HG02678 (cell line): ENCODE measurements at regions not wholly inside any gene's neighbourhood (a gene's known extent, or its start where the extent isn't known, plus 50 kb on each side); places are given as distances from the start of the nearest gene placed in this dataset.

Experiments
- ATAC-seq: cut with Tn5 transposase; IDR thresholded peaks from one replicate; pipeline ENCODE4 v1.9.1; 2021; ENCODE audit warnings: mild to moderate bottlenecking, moderate library complexity; ENCODE audit not compliant: unreplicated experiment

DNA sequence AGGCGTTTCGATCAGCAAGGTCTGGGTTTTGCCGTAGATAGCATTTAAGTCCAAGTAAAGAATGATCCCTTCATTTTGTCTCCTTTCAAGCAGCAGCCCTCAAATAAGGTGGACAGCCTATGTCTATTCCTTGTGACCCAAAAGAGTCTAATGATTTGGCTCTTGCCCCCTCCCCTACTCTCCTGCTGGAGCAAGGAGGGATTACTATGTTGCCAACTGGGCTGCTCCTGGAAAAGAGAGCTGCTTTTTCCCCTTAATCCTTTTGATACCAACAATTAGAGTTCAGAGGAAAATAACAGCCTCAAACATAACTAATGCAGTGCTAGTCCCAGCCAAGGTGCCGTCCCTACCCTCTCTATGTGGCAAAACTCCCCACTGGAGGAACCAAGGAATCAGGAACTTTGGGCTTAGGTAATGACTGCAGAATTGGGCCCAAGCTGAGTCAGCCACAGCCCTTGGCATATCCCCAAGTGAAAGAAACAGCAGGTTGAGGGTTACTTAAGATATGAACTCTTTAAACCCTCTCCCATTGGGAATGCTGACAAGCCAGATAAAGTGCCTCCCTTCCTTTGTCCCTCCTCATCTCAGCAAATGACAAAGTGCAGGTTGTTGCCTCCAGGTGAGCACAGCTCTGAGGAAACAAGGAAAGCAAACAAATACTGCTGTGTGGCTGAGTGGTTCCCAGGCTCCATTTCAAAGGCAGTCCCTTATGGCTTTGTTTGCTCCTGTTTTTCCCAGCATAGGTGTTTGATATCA is 643.7 kb downstream of the INHBA start:
- no peak for ATAC-seq

DNA sequence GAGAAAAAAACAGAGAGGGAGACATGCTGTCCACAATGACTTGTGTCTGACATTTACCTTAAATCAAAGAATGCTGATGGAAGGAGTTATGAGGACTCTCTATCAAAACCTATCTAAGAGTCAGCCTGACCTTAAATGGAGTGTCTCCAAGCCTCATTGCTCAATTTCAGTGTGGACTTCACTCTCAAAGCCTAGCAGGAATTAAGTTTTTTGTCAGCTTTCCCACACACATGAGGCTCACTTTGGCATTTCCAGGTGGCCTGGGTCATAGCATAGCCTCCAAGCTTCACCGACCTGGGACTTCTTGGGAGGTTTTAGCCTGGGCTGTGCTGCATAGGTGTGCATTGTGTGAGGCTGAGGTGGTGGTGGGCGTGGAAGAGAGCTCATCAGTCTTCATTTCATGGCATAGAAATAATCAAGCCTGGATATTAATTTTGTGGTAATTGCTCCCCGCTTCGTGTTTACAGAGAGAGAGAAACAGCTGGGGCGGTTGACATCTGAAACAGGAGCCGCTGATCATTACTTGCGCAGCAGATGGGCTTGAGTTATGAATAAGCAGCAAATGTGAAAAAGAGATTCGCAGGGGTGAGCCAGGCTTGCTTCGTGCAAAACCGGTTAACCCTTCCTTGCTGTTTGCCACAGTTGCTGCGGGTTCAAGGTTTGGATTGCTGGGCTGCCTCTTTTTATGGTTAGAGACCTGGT is 647.8 kb downstream of the INHBA start:
- ATAC-seq = no peak

DNA sequence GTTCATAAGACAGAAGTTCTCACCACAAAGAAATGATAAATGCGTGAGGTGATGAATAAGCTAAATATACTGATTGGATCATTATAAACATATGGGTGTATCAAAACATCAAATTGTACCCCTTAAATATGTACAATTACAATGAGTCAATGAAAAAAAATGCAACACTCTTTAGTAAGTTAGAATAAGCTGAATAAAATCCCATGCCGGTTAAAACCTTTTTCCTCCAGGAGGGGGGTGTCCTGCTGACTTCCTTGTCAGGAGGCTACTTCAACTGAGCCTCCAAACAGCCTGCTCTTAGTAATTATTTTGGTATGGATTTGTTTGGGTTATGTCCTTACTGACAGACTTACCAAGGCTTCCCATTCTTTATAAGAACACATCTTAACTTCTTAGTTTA is 649.1 kb downstream of the INHBA start:
- no peak for ATAC-seq

DNA sequence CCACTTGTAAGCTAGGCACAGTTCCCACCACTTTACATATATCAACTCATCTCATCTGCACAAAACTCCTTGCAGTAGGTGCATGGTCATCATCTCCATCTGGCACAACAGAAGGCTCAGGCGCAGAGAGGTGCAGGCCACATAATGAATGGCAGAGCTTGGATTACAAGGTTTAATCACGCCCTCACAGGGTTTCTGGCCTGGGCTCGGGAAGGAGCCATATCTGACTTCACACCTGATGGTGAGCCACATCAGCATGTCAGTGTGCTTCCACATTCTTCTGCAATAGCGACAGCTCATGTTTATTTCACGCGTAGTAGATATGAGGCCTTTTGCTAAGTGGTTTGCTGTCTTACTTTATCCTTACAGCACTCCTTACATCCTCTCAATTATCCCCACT is 650.2 kb downstream of the INHBA start:
- ATAC-seq = no peak

DNA sequence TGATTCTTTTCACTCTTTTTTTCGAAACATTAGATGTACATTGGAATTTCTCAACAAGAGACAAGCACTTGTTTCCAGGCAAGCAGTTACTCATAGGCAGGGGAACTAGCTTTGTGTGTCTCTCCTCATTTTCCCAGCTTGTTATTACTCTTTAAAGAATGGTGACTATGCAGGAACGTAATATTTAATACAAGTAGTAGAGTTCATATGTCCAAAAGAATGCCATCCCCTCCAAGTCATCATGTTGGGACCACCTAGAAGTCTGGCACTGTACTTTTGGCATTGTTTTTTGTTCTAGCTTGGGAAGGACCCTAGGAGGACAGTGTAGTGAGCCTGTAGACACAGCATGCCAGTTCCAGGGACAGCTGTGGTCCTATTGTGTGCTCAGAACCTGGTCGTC is 650.7 kb downstream of the INHBA start:
- no peak for ATAC-seq

DNA sequence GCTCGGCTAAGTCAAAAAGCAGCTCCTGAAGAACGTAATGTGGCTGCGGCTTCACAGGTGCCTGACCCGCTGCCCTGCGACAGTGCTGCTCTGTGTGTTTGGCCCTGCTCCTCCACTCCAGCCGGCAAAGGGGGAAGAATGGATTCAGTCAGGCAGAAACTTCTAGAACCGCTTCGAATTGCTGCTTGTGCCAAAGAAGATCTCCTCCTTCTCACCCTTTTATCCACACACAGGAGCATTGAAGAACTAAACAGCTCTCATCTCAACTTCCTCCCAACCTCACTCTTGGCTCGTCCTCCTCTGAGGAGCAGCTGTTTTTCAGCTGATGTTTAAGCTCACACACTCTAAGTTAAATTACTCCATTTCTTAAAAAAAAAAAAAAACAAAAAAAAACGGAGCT is 651.4 kb downstream of the INHBA start:
- ATAC-seq = no peak

DNA sequence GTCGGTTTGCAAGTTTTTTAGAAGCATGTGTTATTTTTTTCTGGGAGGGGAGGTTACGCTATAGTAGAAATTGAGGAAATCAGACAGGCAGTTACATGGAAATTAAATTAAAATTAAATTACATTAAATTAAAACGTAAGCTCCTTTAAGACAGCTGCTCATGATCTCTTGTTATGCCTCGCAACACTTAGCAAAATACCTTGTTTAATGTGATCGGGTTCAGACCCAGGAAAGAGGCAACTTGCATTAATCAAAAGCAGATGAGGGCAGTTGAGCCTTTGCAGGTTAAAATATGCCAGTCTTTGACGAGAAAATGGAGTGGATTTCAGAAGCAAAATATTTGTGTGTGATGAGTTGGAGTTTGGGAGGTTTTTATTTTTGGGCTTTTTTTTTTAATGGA is 651.8 kb downstream of the INHBA start:
- no peak for ATAC-seq

DNA sequence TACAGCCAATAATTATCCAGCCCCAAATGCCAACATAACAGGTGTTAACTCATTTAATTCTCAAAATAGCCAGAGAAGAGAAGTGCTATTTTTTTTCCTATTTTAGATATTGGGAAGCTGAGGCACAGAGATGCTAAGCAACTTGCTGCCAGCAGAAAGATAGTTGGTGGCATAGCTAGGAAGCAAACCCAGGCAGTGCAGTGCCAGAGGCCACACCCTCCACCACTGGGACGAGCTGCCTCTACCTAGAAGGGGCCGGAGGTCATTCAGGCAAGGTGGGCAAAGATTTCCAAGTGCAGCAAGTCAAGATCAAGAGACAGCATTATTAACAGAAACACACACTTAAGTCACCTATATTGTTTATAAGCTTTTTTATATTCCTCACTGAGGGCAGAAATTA is 654.1 kb downstream of the INHBA start:
- ATAC-seq = no peak

DNA sequence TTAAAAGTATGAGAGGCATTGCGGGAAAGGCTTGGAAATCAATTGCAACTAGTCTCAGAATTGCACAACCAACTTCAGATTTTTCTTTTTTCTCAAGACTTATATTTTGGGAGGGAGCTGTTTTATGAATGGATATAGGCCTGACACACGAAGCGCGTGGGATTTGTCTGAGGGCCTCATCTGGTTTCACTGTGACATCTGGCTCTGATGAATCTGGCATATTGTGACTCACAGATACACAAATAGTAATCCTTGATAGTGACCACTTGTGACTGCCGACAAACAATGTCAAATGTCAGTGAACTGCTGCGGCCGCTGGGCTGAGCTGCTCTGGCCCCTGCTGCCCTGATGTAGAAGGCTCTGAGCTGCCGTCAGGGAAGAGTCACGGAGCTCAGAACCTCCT is 655.1 kb downstream of the INHBA start:
- no peak for ATAC-seq

DNA sequence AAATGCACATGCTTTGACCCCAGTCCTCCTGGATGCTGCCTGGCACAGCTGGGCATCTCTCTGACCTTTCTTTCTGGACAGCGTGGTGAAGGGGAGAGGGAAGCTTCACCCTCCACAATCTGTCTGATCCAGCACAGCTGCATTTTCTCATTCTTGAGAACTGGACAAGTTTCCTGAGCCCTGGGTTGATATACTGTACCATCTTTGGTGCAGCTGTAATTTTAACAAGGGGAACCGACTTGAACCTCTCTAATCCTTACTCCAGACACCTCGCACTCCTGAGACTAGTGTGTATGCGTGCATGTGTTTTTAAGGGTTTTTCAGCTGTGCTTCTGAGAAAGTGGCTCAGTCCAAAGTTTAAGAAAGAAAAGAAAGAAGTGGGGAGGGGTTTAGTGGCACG is 655.7 kb downstream of the INHBA start:
- no peak for ATAC-seq

DNA sequence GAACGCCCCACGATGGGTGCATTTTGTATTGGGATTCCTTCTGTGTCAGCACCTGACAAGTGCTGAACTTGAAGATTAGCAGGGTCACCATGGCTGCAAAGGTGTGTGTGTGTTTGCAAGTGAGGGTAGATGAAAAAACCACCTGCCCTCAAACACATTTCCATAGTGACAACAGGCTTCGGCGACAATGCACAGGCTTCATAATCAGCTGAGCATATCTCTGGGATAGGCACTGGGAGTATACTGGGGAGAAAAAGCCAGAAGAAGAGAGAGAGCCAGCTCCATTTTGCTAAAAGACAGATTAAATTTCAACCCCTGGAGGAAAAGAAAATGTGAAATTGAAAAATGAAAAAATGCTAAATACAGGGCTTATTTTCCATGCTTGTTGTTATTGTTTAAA is 656.1 kb downstream of the INHBA start:
- ATAC-seq = no peak

DNA sequence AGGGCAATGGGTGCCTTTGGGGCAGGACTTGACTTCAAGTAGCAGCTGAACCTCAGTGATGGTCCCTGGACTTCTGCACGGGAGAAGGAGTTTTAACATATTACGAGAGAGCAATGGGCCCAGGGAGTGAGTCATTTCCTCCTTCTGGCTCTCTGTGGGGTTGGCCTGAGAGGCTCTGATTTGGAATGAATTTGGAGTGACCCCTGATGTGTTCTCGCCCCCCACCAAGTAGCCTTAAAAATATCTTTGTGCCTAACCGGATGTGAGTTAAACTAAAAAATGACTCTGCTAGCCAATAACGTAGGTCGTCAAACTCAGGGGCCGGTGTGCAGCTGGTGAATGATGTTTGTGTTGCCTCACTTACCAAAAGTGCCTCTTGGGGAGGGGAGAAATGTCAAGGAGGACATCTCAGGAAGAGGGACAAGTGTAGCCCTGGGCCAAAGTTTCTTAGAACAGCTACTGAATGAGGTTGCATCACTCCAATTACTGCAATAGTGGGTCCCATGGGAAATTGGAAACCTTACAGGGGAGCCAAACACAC is 656.6 kb downstream of the INHBA start:
- ATAC-seq = no peak

DNA sequence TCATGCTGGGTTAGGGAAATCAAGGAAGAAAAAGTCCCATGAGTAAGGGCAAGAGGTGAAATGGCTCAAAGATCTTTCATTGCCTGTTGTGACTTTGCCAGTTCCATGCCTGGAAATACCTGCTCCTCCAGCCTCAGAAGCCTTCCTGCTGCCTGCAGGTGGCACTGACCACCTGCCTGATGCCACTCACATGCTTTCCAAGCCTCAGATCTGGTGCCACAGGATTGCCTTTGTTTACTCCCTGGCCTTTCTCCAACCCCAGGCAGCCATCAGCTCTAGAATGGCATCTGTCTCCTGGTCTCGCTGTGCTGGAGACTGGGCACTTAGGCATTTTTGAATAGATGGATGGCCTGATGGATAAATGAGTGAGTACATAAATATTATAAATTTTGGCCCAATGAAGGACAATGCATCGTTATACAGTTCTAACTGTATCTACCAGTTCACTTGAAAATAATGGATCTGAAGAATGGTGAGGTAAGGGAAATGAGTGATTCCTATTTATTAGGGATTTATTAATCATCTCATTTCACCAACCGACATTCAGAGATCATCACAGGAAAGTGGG is 657.2 kb downstream of the INHBA start:
- ATAC-seq = no peak

DNA sequence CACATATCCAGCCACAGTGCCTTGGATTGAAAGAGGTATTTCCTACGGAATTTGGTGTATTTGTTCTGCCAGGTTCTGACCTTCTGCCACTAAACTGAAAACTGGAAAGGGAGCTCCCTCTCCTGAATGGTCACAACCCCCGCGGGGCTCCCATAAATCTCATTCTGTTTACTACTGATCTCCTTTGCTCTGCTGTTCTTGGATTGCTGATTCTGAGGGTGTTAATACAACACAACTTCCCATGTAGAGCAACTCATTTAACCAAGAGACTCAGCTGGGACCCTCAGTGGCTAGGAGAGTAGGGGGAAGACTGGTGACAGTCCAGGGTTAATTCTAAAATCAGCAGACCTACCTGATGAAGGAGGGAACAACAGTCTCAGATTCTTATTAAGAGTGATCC is 662.9 kb downstream of the INHBA start:
- no peak for ATAC-seq

DNA sequence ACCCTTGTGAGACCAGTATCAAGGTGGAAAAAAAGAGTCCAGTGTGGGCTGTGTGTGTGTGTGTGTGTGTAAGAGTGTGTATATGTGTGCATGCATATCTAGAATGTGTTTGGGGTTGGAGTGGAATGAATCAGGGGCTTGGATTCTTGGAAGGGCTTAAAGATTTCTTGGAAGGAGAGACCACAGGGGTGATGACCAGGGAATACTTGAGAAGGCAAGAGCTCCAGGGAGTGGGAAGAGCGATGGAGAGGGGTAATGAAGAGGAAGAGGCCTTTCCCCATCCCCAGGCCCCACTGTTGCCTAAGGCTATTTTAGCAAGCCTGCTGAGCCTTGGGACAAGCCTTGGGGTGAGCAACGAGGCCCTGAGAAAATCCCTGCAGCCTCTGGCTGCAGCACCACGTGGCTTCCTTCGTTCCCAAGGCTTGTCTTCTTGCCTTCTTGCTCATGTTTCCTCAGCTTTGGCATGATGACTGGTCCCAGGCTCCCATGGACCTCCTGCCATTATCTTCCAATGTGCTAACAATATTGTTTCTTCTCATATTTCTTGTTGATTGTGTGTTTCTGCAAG is 663.4 kb downstream of the INHBA start:
- ATAC-seq = no peak

DNA sequence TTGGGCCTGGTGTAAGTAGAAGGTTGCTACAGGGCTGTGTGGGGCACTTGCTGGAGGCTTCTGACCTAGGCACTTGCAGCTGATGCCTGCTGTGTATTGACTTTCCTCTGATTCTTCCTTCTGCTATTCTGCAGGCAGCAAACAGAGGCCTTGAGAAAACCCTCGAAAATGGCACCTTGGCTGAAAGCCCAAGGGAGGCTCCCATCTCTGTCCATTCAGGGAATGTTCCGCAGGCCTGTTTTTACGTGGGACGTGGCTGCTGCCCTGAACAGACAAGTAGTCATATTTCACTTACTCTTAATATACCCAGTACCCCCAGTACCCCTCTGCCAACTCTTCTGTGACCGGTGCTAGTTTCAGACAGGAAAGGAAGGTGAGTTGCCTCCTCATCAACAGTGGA is 664.7 kb downstream of the INHBA start:
- no peak for ATAC-seq

DNA sequence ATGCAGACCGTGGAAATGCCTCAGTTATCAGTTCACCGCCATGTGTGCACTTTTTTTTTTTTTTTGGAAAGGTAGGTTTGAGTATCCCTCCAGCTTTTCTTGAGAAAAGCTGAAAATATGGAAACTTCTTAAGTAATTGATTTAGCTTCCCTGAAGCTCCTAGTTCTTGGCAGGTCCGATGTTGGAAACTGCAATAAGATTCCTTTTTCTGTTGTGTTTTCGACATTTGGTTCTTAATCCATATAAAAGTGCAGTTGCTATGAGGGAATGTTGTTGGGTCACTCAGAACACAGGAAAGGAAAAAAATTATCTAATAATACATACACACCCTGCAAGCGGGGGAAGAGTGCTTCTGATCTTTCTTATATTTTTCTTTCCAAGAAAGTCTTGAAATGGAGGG is 665.2 kb downstream of the INHBA start:
- ATAC-seq = no peak

DNA sequence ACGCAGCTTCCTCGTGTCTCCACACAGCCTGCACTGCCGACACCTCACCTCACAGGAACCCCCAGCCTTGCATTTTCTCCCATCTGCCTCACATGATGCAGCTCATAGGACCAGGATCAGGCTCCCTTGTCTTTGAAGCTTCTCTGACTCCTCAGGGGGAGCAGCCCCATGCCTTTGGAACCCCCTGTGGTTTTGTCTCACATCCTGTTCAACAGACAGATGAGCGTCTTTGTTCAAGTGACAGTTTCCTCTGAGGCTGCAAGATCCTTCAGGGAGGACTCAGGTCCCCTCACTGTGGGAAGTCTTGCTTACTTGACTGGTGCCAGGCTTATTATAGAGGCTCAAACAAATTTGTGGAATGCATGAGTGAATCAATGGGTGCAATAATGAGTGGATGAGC is 667.1 kb downstream of the INHBA start:
- no peak for ATAC-seq

DNA sequence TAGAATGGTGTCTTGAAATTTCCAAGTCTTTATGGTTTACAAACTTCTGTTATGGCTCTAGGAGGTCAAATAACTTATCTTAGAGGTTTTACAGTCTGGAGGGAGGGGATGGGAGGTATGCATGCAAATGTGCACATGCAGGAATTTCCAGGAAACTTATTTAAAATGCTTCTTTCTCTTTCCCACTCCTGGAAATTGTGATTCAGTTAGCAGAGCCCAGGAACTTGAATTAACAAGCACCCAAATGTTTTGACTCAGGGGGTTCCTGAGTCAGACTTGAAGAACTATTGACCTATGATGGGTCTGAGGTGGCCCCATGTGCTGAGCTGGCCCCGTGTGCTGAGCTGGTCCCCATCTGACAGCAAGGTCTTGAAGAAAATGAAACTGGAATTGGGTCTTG is 669.4 kb downstream of the INHBA start:
- no peak for ATAC-seq

DNA sequence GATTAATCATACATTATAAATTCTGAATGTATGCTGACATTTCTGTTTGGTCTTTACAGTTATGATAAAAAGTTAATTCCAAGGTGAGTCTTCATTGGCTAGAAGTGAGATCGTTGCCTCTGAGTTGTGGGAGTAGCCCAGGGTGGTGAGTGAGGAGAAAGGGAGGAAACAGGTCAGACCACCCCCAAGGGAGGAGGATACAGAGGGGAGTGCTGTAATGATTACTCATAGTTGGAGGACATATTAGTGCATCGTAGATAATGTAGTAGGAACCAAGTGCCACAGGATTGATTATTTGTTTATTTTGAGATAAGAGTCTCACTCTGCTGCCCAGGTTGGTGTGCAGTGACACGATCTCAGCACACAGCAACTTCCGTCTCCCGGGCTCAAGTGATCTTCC is 672.2 kb downstream of the INHBA start:
- ATAC-seq = no peak

DNA sequence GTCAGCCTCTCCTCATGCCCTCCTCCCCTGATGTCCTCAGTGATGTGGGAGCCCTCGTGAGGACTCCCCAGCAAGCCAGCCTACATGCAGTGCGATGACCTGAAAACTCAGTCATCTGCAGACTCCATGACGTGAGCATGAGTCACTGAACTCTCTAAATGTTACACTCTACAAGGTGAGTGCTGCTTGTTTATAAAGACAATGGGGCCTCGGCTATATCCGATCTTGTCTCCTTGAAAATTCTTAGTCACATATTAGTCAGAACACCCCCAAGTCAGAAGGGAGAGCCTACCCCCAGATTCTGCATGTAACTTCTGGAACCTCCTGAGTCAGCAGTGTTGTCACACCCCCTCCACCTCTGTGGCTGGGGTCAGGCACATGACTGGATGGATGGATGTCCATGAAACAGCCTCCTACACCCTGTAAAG is 673.8 kb downstream of the INHBA start:
- ATAC-seq = no peak

DNA sequence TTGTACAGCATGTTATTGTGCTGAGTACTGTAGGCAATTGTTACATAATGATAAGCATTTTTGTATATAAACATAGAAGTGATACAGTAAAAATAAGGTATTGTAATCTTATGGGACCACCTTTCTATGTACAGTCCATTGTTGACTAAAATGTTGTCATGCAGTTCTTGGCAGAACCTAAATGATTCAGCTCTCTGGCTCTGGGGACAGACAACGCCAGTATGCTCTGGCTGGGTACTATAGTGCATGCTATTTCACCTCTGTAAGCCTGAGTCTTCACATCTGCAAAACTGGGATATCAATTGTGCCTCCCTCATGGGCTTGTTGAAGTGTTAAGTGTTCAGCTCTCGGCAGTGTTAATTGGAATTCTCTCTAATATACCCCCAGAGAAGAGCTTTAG is 674.3 kb downstream of the INHBA start:
- ATAC-seq = no peak
